Breast epithelium (tissue), 3 donors: ENCODE measurements at regions not wholly inside any gene's neighbourhood (a gene's known extent, or its start where the extent isn't known, plus 50 kb on each side); places are given as distances from the start of the nearest gene placed in this dataset.

Source experiments
- CTCF ChIP-seq, 3 donors: fragments of 450-650 bp; IDR thresholded peaks; one replicate each; pipeline ENCODE4 v1.5.1; 2016 to 2017; ENCODE audit warnings: antibody characterized with exemption in 3 of 3, mild to moderate bottlenecking in 3 of 3, moderate library complexity in 3 of 3
- POLR2A ChIP-seq: fragments of 450-650 bp; IDR thresholded peaks from one replicate; pipeline ENCODE4 v1.6.1; 2016; ENCODE audit warnings: antibody characterized with exemption, mild to moderate bottlenecking, moderate library complexity
- POLR2AphosphoS5 ChIP-seq, 3 donors: sonication (generic); formaldehyde crosslinking; IDR thresholded peaks; one replicate each; pipeline ENCODE4 v1.6.1; 2017; ENCODE audit warnings: antibody characterized with exemption in 3 of 3

- TF ChIP-seq CTCF (IDR thresholded peaks at IDR 0.05) (no peak), POLR2AphosphoS5 (IDR thresholded peaks at IDR 0.05) (no peak), POLR2A (no peak)
These were observed 528.7 kb downstream of the RFC3 start for GRCh38 chr13:34346626-34347025.
